SKM-1 (cell line): ENCODE measurements at regions not wholly inside any gene's neighbourhood (a gene's known extent, or its start where the extent isn't known, plus 50 kb on each side); places are given as distances from the start of the nearest gene placed in this dataset.

Source experiments
- DNase-seq: peaks from one replicate; lab custom pipeline; 2025; ENCODE audit not compliant: unreplicated experiment; lab: John Stamatoyannopoulos, UW

DNA sequence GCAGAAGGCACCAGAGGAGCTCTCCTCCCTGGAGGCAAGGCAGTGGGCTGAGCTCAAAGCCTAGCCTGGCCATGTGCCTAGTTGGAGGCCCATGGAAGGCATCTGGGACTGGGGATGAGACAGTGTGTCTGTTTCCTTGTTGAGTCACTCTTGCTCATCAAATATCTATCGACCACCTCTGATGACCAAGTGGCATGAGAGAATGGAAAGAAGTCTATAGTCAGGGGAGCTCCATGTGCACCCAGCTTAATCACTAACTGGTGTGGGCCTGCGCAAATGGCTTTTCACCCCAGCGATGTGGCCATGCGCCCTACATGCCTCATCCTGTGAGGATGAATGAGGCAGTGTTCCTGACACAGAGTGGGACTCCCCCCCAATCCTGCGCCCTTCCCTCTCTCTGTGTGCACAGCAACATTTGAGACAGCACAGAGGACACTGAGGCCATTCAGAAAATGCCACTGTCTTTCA is 229.9 kb downstream of the RPS24 start:
- no peak for DNase-seq

DNA sequence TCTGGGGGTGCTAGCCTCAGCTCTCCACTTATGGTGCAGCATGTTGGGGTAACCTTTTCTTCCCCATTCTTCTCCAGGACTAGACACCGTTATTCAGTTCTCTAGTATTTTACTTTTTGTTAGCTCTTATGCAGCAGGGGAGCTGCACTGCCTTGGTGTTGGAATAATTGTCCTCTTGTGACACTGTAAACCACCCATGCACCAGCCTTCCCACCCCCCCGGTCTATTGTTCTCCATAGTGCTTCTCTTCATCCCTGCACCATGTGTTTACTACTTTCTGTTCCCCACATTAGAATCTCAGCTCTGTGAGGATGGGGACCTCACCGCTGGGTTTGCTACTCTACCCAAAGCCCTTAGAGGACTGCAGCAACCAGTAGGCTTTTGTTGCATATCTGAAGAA is 230.7 kb downstream of the RPS24 start:
- no peak for DNase-seq

GRCh38 chr10:78266741-78267469 is 233.2 kb downstream of the RPS24 start:
- no peak for DNase-seq

DNA sequence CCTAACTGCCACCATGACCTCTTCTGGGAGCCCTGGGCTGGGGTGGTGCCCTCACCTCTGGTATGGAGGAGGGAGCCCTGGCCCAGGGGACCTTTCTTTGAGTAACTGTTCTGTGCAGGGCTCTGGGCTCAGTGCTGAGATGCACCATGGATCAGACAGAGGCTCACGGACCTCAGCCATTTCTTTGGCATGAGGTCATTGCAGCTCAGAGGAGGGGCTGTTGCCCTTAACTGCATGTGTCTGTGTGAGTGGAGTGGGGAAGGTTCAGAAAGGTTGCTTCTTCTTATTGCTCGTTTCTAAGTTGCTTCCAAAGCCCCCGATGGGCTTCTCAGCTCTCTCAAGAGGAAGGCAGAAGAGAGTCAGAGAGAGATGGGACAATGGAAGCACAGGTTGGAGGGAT is 233.9 kb downstream of the RPS24 start:
- DNase-seq: no peak

DNA sequence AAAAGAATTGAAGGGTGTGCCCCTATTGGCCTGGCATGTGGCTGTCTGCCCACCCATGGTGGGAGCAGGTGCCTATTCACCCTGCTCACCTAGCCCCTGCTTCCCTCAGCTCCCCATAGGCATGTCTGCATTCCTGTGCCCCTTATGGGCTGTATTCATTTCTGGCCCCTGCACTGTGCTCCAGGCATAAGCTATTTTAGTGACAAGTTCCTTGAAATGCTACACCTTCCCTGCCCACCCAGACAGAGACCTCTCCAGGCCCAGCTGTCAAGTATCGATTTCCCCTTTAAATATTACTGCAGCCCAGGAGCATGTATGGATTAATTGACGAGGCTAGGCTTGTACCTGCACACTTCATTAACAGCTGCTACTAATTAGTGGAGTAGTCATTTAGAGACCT is 235.4 kb downstream of the RPS24 start:
- no peak for DNase-seq

DNA sequence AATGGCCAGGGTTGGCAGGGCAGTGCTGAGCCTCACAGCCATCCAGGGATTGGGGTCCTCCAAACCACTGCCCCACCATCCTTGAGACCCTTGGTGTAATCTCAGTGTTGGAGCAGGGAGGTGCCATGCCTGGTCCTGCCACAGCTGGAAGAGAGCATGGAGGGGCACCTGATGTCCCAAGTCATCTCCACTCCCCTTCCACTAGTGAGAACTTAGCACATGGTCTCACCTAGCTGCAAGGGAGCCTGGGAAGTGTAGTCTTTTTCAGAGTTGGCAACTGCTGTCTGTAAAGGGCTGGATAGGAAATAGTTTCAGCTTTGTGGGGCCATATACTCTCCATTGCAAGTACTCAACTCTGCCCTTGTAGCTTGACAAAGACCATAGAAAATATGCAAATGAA is 238.7 kb downstream of the RPS24 start:
- DNase-seq: no peak

DNA sequence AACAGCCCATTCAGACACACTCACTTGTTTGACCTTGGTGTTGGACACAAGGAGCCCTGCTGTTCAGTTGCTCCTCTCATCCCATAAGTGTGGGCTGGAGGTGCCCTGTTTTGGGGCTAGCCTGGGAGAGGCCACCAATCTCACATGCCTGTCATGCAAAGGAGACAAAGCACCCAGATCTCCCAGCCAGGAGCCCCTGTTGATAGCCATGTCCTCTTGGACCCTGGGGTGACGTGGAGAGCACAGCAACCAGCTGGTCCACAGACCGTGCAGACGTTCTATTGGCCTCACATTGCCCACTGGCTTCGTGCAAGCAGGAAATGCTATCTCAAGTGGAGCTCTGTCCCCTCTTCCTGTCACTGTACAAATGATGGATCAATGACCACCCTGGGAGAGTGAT is 240.8 kb downstream of the RPS24 start:
- no peak for DNase-seq

- DNase-seq: no peak
Measured at GRCh38 chr10:78276139-78276538, 242.5 kb downstream of the RPS24 start.

GRCh38 chr10:78277314-78278057 is 243.8 kb downstream of the RPS24 start:
- DNase-seq: no peak

DNA sequence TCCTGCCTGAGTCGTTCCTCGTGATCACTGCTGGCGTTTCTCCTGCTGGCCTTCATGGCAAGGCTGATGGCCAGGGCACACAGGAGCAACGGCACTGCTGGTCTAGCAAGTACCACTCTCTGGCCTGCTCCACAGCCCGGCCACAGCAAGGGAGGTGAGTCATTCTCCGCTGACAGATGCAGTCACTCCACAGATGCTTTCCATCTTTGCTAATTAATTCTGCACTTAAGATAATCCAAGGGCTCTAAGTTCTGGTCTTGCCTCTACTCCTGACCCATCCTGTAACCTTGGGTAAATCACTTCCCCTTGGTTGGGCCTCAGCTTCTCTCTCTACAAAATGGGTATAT is 244.4 kb downstream of the RPS24 start:
- no peak for DNase-seq

DNA sequence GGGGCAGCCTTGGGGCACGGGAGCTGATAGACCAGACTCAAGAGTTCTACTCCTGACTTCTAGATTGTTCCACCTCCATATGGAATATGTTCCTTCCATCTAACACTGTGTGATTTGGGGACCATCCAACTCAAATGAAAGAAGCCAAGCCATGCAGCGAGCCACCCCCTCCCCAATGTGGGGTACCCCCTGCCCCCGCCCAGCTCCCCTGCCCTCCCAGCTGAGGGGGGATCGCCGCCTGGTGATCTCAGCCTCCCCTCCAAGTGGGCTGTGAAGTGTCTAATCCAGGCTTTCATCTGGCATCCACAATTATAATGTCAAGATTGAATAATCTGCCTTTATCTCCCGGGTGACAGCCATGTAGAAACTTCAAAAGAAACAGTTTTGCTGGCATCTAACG is 246.1 kb downstream of the RPS24 start:
- no peak for DNase-seq

GRCh38 chr10:78280604-78281003 is 246.9 kb downstream of the RPS24 start:
- no peak for DNase-seq

- no peak for DNase-seq
Measured at GRCh38 chr10:78281627-78282026, 248.0 kb downstream of the RPS24 start.

- no peak for DNase-seq
Measured at GRCh38 chr10:78283069-78283682, 249.5 kb downstream of the RPS24 start.

GRCh38 chr10:78284381-78284780 is 250.7 kb downstream of the RPS24 start:
- DNase-seq: no peak

- DNase-seq: no peak
Measured at GRCh38 chr10:78285226-78285625, 251.6 kb downstream of the RPS24 start.

GRCh38 chr10:78286186-78286585 is 252.5 kb downstream of the RPS24 start:
- no peak for DNase-seq

DNA sequence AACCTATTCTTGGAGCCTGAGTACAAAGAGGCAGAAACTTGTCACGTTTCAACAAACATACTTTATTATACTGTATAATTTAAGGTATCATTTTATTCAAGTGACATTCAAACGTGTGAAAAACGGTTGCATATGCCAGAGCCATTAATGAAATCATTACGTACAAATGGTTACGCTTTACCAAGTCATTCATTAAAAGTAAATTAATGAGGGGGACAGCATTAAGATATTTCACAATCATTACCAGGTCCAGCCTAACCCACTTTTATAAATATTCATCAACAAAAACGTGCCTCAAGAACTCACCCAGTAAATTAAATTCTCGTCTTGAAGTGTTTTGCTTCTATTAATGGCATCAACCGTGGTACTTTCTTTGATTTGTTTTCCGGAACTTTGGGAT is 253.0 kb downstream of the RPS24 start:
- DNase-seq: no peak

GRCh38 chr10:78287618-78288017 is 254.0 kb downstream of the RPS24 start:
- DNase-seq: no peak

DNA sequence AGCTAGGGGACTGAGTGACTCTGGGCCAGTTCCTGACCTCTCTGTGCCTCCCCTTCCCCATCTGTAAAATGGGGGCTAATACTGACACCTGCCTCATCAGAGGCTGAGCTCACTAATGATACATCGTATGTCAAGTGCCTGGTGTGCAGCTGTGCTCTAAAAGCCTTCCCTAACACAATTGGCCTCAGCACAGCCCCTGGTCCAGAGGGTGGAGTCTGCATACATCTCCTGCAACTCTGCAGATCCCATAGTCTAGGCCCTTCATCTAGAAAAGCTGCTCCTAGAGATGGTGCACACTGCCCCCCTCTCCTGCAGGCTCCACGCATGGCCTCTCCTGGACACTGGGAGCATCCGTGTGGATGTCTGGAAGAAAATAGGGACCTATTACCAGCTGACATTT is 255.0 kb downstream of the RPS24 start:
- no peak for DNase-seq

GRCh38 chr10:78290131-78290750 is 256.6 kb downstream of the RPS24 start:
- DNase-seq: no peak

- DNase-seq: no peak
Measured at GRCh38 chr10:78291722-78292121, 258.1 kb downstream of the RPS24 start.
